ENCODE measurements at regions not wholly inside any gene's neighbourhood (a gene's known extent, or its start where the extent isn't known, plus 50 kb on each side); places are given as distances from the start of the nearest gene placed in this dataset.

DNA sequence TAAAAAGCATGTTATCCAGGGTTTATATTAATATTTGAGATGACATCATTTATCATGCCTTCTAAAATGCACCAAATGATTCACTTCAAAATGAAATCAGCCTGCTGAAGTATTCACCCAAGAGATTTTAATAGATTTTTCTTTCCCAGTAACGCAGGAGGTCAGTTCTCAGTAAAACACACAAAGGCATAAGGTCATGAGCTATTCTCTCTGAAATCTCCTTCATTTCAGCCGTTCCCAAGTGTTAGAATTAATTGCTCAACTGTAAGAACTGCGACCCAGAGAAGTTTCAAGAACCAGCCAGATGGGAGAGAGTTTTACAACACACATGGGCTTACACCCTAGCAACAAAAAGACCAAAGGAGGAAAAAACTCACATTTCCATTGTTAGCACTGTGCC lies 84.2 kb upstream of the PHLPP1 start:
- TF ChIP-seq CTCF (IDR thresholded peaks at IDR 0.05) (no peak), ZFX (IDR thresholded peaks at IDR 0.05; ENCODE audit: borderline replicate concordance) (no peak)

Data from 22Rv1 (cell line).